Suprapubic skin (tissue), 4 donors: ENCODE measurements at regions not wholly inside any gene's neighbourhood (a gene's known extent, or its start where the extent isn't known, plus 50 kb on each side); places are given as distances from the start of the nearest gene placed in this dataset.
A peak's percentile ranks its signal among the peaks of the same experiment; 100 is the strongest.

Experiments used
- DNase-seq, 2 donors: peaks; one replicate each; pipeline ENCODE4 v3.0.0-alpha.2; 2019; ENCODE audit warnings: low spot score in 2 of 2
- H3K27ac ChIP-seq: fragments of 200-600 bp; sonication (generic); one replicate; pipeline ENCODE4 v1.5.1; 2019
- H3K27me3 ChIP-seq: fragments of 200-600 bp; sonication (generic); one replicate; pipeline ENCODE4 v1.5.1; 2019
- H3K36me3 ChIP-seq: fragments of 200-600 bp; sonication (generic); one replicate; pipeline ENCODE4 v1.5.1; 2019
- H3K4me1 ChIP-seq: fragments of 200-600 bp; sonication (generic); one replicate; pipeline ENCODE4 v1.5.1; 2019
- H3K4me3 ChIP-seq: fragments of 200-600 bp; sonication (generic); one replicate; pipeline ENCODE4 v1.5.1; 2019; ENCODE audit warnings: mild to moderate bottlenecking
- H3K9me3 ChIP-seq: fragments of 200-600 bp; sonication (generic); one replicate; pipeline ENCODE4 v1.5.1; 2019
- EP300 ChIP-seq: sonication (generic); formaldehyde crosslinking; IDR thresholded peaks from one replicate; pipeline ENCODE4 v1.6.1; 2017; ENCODE audit warnings: antibody characterized with exemption
- POLR2A ChIP-seq, 2 donors: fragments of 450-650 bp; IDR thresholded peaks; one replicate each; pipeline ENCODE4 v1.6.1; 2017; ENCODE audit warnings: antibody characterized with exemption in 2 of 2, mild to moderate bottlenecking in 2 of 2, moderate library complexity in 2 of 2
- POLR2AphosphoS5 ChIP-seq, 3 donors: sonication (generic); formaldehyde crosslinking; IDR thresholded peaks; one replicate each; pipeline ENCODE4 v1.6.1; 2017; ENCODE audit warnings: antibody characterized with exemption in 3 of 3
- whole genome bisulfite sequencing: methylation state at CpG from one replicate; pipeline ENCODE4 v1.1.5; 2018; 5-methylcytosine and 5-hydroxymethylcytosine counted together
- TF ChIP-seq, protein P1 (sequence below), 2 donors: fragments of 200-600 bp in 1 of 2; fragments of 450-650 bp in 1 of 2; sonication (generic) in 1 of 2; IDR thresholded peaks; one replicate each; pipeline ENCODE4 v1.5.1; 2016 to 2019; ENCODE audit warnings: antibody characterized with exemption in 2 of 2, mild to moderate bottlenecking in 1 of 2, moderate library complexity in 1 of 2

DNA sequence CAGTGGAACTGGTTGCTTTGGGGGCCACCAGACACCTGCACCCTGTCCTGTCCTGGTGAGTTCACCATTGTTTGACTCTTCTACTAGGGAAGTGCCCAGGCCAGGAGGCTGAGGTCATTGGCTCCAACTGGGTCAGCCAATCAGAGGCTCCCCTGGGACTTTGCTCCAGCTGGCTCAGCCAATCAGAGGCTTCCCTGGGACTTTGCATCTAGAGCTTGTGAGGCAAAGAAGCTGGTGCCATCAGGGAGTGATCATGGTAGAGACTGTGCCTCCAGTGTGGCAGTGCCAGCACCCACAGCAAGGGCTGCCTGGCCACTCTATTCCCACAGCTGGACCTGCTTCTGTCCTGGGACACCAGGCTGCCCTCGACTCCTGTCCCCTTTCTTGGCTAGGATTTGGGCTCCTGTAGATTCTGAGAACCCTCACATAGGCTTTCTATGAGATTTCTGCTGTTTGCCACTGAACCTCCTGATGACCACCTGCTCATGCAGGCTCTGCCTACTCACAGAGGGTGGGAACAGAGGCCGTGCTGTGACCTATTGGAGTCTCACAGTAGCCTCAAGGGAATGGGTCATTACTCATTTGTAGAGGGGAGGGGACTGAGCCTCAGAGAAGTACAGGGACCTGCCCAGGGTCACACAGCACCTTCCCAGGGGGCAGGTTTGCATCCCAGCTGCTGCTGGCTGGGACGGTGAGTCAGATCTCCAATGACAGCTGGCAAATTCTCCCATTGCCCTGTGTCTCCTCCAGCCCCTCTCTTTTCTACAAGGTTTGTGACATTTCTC, 59.2 kb upstream of the SHISAL1 start:
- 67% methylated on average over 1 of the region's 3 CpGs for WGBS
- no peak overlapping the region for H3K4me3 ChIP-seq
- H3K27ac ChIP-seq = no peak overlapping the region
- H3K4me1 ChIP-seq = no peaks in the 10 kb centered on the region
- peaks cover 3% of the 10 kb centered on the region for H3K27me3 ChIP-seq
- peaks cover 5% of the 10 kb centered on the region for H3K9me3 ChIP-seq
- DNase-seq = no peak
- no peaks in the 10 kb centered on the region for H3K36me3 ChIP-seq
- TF ChIP-seq POLR2A (IDR thresholded peaks at IDR 0.05) = no peak
- TF ChIP-seq, protein P1, sequence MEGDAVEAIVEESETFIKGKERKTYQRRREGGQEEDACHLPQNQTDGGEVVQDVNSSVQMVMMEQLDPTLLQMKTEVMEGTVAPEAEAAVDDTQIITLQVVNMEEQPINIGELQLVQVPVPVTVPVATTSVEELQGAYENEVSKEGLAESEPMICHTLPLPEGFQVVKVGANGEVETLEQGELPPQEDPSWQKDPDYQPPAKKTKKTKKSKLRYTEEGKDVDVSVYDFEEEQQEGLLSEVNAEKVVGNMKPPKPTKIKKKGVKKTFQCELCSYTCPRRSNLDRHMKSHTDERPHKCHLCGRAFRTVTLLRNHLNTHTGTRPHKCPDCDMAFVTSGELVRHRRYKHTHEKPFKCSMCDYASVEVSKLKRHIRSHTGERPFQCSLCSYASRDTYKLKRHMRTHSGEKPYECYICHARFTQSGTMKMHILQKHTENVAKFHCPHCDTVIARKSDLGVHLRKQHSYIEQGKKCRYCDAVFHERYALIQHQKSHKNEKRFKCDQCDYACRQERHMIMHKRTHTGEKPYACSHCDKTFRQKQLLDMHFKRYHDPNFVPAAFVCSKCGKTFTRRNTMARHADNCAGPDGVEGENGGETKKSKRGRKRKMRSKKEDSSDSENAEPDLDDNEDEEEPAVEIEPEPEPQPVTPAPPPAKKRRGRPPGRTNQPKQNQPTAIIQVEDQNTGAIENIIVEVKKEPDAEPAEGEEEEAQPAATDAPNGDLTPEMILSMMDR (IDR thresholded peaks at IDR 0.05) = no peak
- no peak for TF ChIP-seq EP300
- TF ChIP-seq POLR2AphosphoS5 (IDR thresholded peaks at IDR 0.05) = no peak

GRCh38 chr22:44369916-44370801, 57.4 kb upstream of the SHISAL1 start:
- Histone ChIP-seq H3K27me3 (peaks cover 3% of the 10 kb centered on the region), H3K27ac (no peak overlapping the region), H3K36me3 (no peaks in the 10 kb centered on the region), H3K4me1 (no peaks in the 10 kb centered on the region), H3K9me3 (no peaks in the 10 kb centered on the region), H3K4me3 (no peak overlapping the region)
- peak in 1 of 2 donors; percentile 46 for DNase-seq
- WGBS = 87% methylated on average over 12 of the region's 18 CpGs
- TF ChIP-seq POLR2A (IDR thresholded peaks at IDR 0.05) (no peak), EP300 (no peak), POLR2AphosphoS5 (IDR thresholded peaks at IDR 0.05) (no peak)
- TF ChIP-seq, protein P1 (IDR thresholded peaks at IDR 0.05) = no peak

GRCh38 chr22:44369293-44369661, 56.5 kb upstream of the SHISAL1 start:
- peak in 1 of 2 donors; percentile 54 for DNase-seq
- peaks cover 3% of the 10 kb centered on the region for H3K27me3 ChIP-seq
- H3K4me1 ChIP-seq = peaks cover 7% of the 10 kb centered on the region
- H3K4me3 ChIP-seq = no peak overlapping the region
- no peak overlapping the region for H3K27ac ChIP-seq
- TF ChIP-seq, protein P1 (IDR thresholded peaks at IDR 0.05) = no peak
- H3K9me3 ChIP-seq = no peaks in the 10 kb centered on the region
- 39% methylated on average over 10 of the region's 15 CpGs for WGBS
- H3K36me3 ChIP-seq = no peaks in the 10 kb centered on the region

DNA sequence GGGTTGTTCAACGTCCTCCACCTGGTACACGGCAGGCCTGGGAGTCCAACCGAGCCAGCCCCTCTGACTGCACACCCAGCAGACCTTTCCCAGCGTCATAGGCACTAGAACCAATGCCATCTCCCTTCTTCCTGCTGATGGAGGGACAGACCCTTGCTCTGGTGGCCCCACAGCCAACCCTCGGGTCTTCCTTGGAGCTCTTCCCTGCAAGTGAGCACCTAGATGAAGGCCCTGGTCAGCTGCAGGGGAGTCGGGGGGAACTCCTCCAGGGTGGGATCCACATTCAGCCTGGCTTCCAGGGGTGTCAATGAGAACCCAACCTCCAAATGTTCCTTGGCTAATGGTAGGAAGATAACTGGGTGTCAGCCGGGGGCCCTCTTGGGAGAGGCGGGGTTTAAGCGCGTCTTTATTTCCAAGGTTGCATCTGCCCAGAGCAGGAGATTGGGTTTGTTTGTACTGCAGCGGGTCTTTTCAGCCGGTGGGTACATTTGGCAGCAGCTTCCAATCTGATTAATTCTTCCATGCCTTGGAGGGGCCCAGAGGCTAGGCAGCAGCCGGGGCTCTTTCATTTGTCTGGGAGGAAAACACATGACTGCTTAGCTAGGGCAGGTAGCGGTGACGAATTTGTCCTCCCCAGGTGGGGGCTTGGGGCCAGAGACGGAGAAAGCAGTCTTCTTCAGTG, 56.0 kb upstream of the SHISAL1 start:
- peak in 1 of 2 donors; percentile 33 for DNase-seq
- no peak overlapping the region for H3K4me3 ChIP-seq
- TF ChIP-seq POLR2AphosphoS5 (IDR thresholded peaks at IDR 0.05) (no peak), POLR2A (IDR thresholded peaks at IDR 0.05) (no peak)
- H3K4me1 ChIP-seq = peaks cover 12% of the 10 kb centered on the region
- no peaks in the 10 kb centered on the region for H3K36me3 ChIP-seq
- no peak overlapping the region for H3K27ac ChIP-seq
- WGBS = 64% methylated on average over 6 of the region's 16 CpGs
- no peaks in the 10 kb centered on the region for H3K9me3 ChIP-seq
- peaks cover 3% of the 10 kb centered on the region for H3K27me3 ChIP-seq

- Histone ChIP-seq H3K4me1 (peaks cover 25% of the 10 kb centered on the region), H3K27me3 (peaks cover 8% of the 10 kb centered on the region), H3K4me3 (no peak overlapping the region), H3K36me3 (no peaks in the 10 kb centered on the region), H3K9me3 (no peaks in the 10 kb centered on the region), H3K27ac (no peak overlapping the region)
- 88% methylated on average over 7 of the region's 7 CpGs for WGBS
- TF ChIP-seq POLR2AphosphoS5 (IDR thresholded peaks at IDR 0.05) = no peak
- TF ChIP-seq EP300 = no peak
- TF ChIP-seq, protein P1 (IDR thresholded peaks at IDR 0.05) = no peak
- no peak for TF ChIP-seq POLR2A (IDR thresholded peaks at IDR 0.05)
- peak in 1 of 2 donors; percentile 57 for DNase-seq
Measured at GRCh38 chr22:44366372-44367300, 53.9 kb upstream of the SHISAL1 start.
